ENCODE measurements at regions not wholly inside any gene's neighbourhood (a gene's known extent, or its start where the extent isn't known, plus 50 kb on each side); places are given as distances from the start of the nearest gene placed in this dataset.
"Not testable (repeated sequence)": the region's sequence is repeated elsewhere in the genome, so short reads cannot be mapped to it uniquely, and the experiment has no call there.

GRCh38 chr6:19892260-19892659, 55.1 kb downstream of the ID4 start:
- no peak for DNase-seq
- Histone ChIP-seq H3K36me3 (ENCODE audit: control insufficient read depth, insufficient read depth, low read length) (no peaks in the 10 kb centered on the region), H3K9me3 (ENCODE audit: control insufficient read depth, low read length) (no peaks in the 10 kb centered on the region), H3K27me3 (replicated peaks; ENCODE audit: control insufficient read depth, insufficient read depth, low read length, poor library complexity, severe bottlenecking) (no peaks in the 10 kb centered on the region), H3K4me1 (ENCODE audit: control insufficient read depth, insufficient read depth, low read length, poor library complexity, severe bottlenecking) (no peaks in the 10 kb centered on the region), H3K27ac (ENCODE audit: insufficient read depth, low read length, poor library complexity, severe bottlenecking) (no peak overlapping the region), H3K4me3 (ENCODE audit: insufficient read depth, low read depth, low read length, poor library complexity, severe bottlenecking) (no peak overlapping the region)

DNA sequence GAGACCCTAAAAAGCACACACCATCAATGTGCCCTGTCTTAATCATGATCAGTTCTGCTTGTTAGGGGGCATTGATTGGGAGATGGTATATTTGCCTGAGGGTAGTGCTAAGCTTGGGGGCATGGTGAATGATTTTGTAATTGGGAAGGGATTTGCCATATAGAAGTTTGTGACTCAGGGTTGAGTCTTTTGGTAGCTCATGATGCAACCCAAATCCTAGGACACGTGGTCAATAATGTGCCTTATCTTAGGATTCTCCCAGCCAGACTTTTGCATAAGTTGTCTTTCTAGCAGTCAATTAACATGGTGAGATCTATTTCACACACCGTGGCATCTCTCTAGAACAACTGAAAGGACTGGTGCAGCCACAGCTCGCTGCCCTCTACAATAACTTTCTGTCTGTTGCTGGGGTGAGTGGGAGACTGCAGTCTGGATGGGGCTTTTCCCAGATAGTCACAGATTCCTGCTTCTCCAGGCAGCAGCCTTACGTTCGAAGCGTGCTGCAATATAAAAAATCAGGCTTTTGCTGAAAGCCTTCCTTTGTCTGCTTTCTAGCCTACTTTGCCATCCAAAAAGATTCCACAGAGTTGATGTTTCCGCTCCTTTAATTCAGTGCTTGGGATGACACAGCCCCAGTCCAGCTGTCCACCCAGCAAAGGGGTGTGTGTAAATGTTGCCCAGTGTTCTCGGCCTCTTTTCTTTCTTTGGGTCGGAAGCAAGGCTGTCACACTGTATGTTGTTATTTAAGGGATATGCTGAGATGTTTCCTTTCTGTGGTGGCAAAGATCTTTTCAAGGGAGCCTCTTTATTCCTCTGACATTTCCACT, 58.9 kb downstream of the ID4 start:
- no peaks in the 10 kb centered on the region for H3K27me3 ChIP-seq (replicated peaks; ENCODE audit: control insufficient read depth, insufficient read depth, low read length, poor library complexity, severe bottlenecking)
- H3K36me3 ChIP-seq (ENCODE audit: control insufficient read depth, insufficient read depth, low read length), result no peaks in the 10 kb centered on the region
- H3K9me3 ChIP-seq (ENCODE audit: control insufficient read depth, low read length), result no peaks in the 10 kb centered on the region
- H3K27ac ChIP-seq (ENCODE audit: insufficient read depth, low read length, poor library complexity, severe bottlenecking), result no peak overlapping the region
- DNase-seq, result no peak
- H3K4me1 ChIP-seq (ENCODE audit: control insufficient read depth, insufficient read depth, low read length, poor library complexity, severe bottlenecking), result no peaks in the 10 kb centered on the region
- H3K4me3 ChIP-seq (ENCODE audit: insufficient read depth, low read depth, low read length, poor library complexity, severe bottlenecking), result no peak overlapping the region

GRCh38 chr6:19896693-19897010, 59.5 kb downstream of the ID4 start:
- no peaks in the 10 kb centered on the region for H3K36me3 ChIP-seq (ENCODE audit: control insufficient read depth, insufficient read depth, low read length)
- H3K4me3 ChIP-seq (ENCODE audit: insufficient read depth, low read depth, low read length, poor library complexity, severe bottlenecking), result no peak overlapping the region
- no peaks in the 10 kb centered on the region for H3K9me3 ChIP-seq (ENCODE audit: control insufficient read depth, low read length)
- H3K27me3 ChIP-seq (replicated peaks; ENCODE audit: control insufficient read depth, insufficient read depth, low read length, poor library complexity, severe bottlenecking), result no peaks in the 10 kb centered on the region
- no peaks in the 10 kb centered on the region for H3K4me1 ChIP-seq (ENCODE audit: control insufficient read depth, insufficient read depth, low read length, poor library complexity, severe bottlenecking)
- no peak for DNase-seq
- H3K27ac ChIP-seq (ENCODE audit: insufficient read depth, low read length, poor library complexity, severe bottlenecking), result no peak overlapping the region

GRCh38 chr6:19898141-19898740, 61.1 kb downstream of the ID4 start:
- Histone ChIP-seq H3K4me3 (ENCODE audit: insufficient read depth, low read depth, low read length, poor library complexity, severe bottlenecking) (no peak overlapping the region), H3K9me3 (ENCODE audit: control insufficient read depth, low read length) (no peaks in the 10 kb centered on the region), H3K4me1 (ENCODE audit: control insufficient read depth, insufficient read depth, low read length, poor library complexity, severe bottlenecking) (no peaks in the 10 kb centered on the region), H3K36me3 (ENCODE audit: control insufficient read depth, insufficient read depth, low read length) (no peaks in the 10 kb centered on the region), H3K27ac (ENCODE audit: insufficient read depth, low read length, poor library complexity, severe bottlenecking) (no peak overlapping the region), H3K27me3 (replicated peaks; ENCODE audit: control insufficient read depth, insufficient read depth, low read length, poor library complexity, severe bottlenecking) (no peaks in the 10 kb centered on the region)
- DNase-seq, result no peak

GRCh38 chr6:19902201-19902600, 65.0 kb downstream of the ID4 start:
- Histone ChIP-seq H3K9me3 (ENCODE audit: control insufficient read depth, low read length) (no peaks in the 10 kb centered on the region), H3K4me3 (ENCODE audit: insufficient read depth, low read depth, low read length, poor library complexity, severe bottlenecking) (no peak overlapping the region)

DNA sequence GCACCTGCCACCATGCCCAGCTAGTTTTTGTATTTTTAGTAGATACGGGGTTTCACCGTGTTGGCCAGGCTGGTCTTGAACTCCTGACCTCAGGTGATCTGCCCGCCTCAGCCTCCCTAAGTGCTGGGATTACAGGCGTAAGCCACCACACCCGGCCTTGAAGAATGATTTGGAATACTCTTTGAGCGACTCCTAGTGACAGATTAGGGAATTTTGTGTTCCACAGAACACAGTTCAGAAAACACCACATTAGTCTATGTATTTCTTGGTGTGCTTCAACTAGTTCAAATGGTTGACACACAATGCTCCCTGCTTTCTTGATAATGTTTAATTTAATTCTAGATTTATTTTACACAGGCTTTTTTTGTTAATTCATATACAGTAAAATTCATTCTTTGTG, 67.2 kb downstream of the ID4 start:
- DNase-seq; H3K9me3 ChIP-seq (ENCODE audit: control insufficient read depth, low read length); H3K27me3 ChIP-seq (replicated peaks; ENCODE audit: control insufficient read depth, insufficient read depth, low read length, poor library complexity, severe bottlenecking); H3K4me1 ChIP-seq (ENCODE audit: control insufficient read depth, insufficient read depth, low read length, poor library complexity, severe bottlenecking); H3K36me3 ChIP-seq (ENCODE audit: control insufficient read depth, insufficient read depth, low read length); H3K27ac ChIP-seq (ENCODE audit: insufficient read depth, low read length, poor library complexity, severe bottlenecking); H3K4me3 ChIP-seq (ENCODE audit: insufficient read depth, low read depth, low read length, poor library complexity, severe bottlenecking): not testable (repeated sequence)

More at GRCh38 chr6:19902201-19902600, 65.0 kb downstream of the ID4 start:
- Histone ChIP-seq H3K4me1 (ENCODE audit: control insufficient read depth, insufficient read depth, low read length, poor library complexity, severe bottlenecking) (no peaks in the 10 kb centered on the region), H3K27me3 (replicated peaks; ENCODE audit: control insufficient read depth, insufficient read depth, low read length, poor library complexity, severe bottlenecking) (no peaks in the 10 kb centered on the region), H3K36me3 (ENCODE audit: control insufficient read depth, insufficient read depth, low read length) (no peaks in the 10 kb centered on the region), H3K27ac (ENCODE audit: insufficient read depth, low read length, poor library complexity, severe bottlenecking) (no peak overlapping the region)
- no peak for DNase-seq

- H3K4me1 ChIP-seq (ENCODE audit: control insufficient read depth, insufficient read depth, low read length, poor library complexity, severe bottlenecking), result no peaks in the 10 kb centered on the region
- no peak for DNase-seq
- no peaks in the 10 kb centered on the region for H3K27me3 ChIP-seq (replicated peaks; ENCODE audit: control insufficient read depth, insufficient read depth, low read length, poor library complexity, severe bottlenecking)
- H3K4me3 ChIP-seq (ENCODE audit: insufficient read depth, low read depth, low read length, poor library complexity, severe bottlenecking), result no peak overlapping the region
- H3K27ac ChIP-seq (ENCODE audit: insufficient read depth, low read length, poor library complexity, severe bottlenecking), result no peak overlapping the region
- H3K36me3 ChIP-seq (ENCODE audit: control insufficient read depth, insufficient read depth, low read length), result no peaks in the 10 kb centered on the region
- H3K9me3 ChIP-seq (ENCODE audit: control insufficient read depth, low read length), result no peaks in the 10 kb centered on the region
These were observed 68.4 kb downstream of the ID4 start for GRCh38 chr6:19905584-19905983.

GRCh38 chr6:19906171-19906570, 69.0 kb downstream of the ID4 start:
- H3K9me3 ChIP-seq (ENCODE audit: control insufficient read depth, low read length), result no peaks in the 10 kb centered on the region
- DNase-seq, result no peak
- no peaks in the 10 kb centered on the region for H3K27me3 ChIP-seq (replicated peaks; ENCODE audit: control insufficient read depth, insufficient read depth, low read length, poor library complexity, severe bottlenecking)
- no peaks in the 10 kb centered on the region for H3K36me3 ChIP-seq (ENCODE audit: control insufficient read depth, insufficient read depth, low read length)
- H3K27ac ChIP-seq (ENCODE audit: insufficient read depth, low read length, poor library complexity, severe bottlenecking), result no peak overlapping the region
- no peak overlapping the region for H3K4me3 ChIP-seq (ENCODE audit: insufficient read depth, low read depth, low read length, poor library complexity, severe bottlenecking)
- H3K4me1 ChIP-seq (ENCODE audit: control insufficient read depth, insufficient read depth, low read length, poor library complexity, severe bottlenecking), result no peaks in the 10 kb centered on the region

- H3K9me3 ChIP-seq (ENCODE audit: control insufficient read depth, low read length), result no peaks in the 10 kb centered on the region
- no peak overlapping the region for H3K27ac ChIP-seq (ENCODE audit: insufficient read depth, low read length, poor library complexity, severe bottlenecking)
- H3K4me3 ChIP-seq (ENCODE audit: insufficient read depth, low read depth, low read length, poor library complexity, severe bottlenecking), result no peak overlapping the region
- no peak for DNase-seq
- H3K27me3 ChIP-seq (replicated peaks; ENCODE audit: control insufficient read depth, insufficient read depth, low read length, poor library complexity, severe bottlenecking), result no peaks in the 10 kb centered on the region
- no peaks in the 10 kb centered on the region for H3K4me1 ChIP-seq (ENCODE audit: control insufficient read depth, insufficient read depth, low read length, poor library complexity, severe bottlenecking)
- no peaks in the 10 kb centered on the region for H3K36me3 ChIP-seq (ENCODE audit: control insufficient read depth, insufficient read depth, low read length)
These were observed 74.1 kb downstream of the ID4 start for GRCh38 chr6:19911223-19911622.

DNA sequence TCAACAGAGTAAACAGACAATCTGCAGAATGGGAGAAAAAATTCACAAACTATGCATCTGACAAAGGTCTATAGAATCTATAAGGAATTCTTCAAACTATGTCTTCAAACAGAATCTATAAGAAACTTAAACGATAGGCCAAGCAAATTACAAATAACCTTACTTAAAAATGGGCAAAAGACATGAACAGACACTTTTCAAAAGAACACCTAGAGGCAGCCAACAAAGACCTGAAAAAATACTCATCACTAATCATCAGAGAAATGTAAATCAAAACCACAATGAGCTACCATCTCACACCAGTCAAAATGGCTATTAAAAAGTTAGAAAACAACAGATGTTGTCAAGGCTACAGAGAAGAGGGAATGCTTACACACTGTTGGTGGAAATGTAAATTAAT, 81.3 kb downstream of the ID4 start:
- Histone ChIP-seq H3K36me3 (ENCODE audit: control insufficient read depth, insufficient read depth, low read length) (no peaks in the 10 kb centered on the region), H3K27me3 (replicated peaks; ENCODE audit: control insufficient read depth, insufficient read depth, low read length, poor library complexity, severe bottlenecking) (no peaks in the 10 kb centered on the region), H3K4me1 (ENCODE audit: control insufficient read depth, insufficient read depth, low read length, poor library complexity, severe bottlenecking) (no peaks in the 10 kb centered on the region), H3K9me3 (ENCODE audit: control insufficient read depth, low read length) (no peaks in the 10 kb centered on the region), H3K4me3 (ENCODE audit: insufficient read depth, low read depth, low read length, poor library complexity, severe bottlenecking) (no peak overlapping the region), H3K27ac (ENCODE audit: insufficient read depth, low read length, poor library complexity, severe bottlenecking) (no peak overlapping the region)
- no peak for DNase-seq
